Vagina (tissue), 2 donors: ENCODE measurements at regions not wholly inside any gene's neighbourhood (a gene's known extent, or its start where the extent isn't known, plus 50 kb on each side); places are given as distances from the start of the nearest gene placed in this dataset.

Experiments
- CTCF ChIP-seq, 3 experiments: fragments of 450-650 bp in 2 of 3; fragments of 200-600 bp in 1 of 3; sonication (generic) in 1 of 3; IDR thresholded peaks; one replicate each; pipeline ENCODE4 v1.5.1; 2017 to 2019; ENCODE audit warnings: antibody characterized with exemption in 3 of 3, mild to moderate bottlenecking in 2 of 3, moderate library complexity in 2 of 3
- POLR2AphosphoS5 ChIP-seq, 2 donors: sonication (generic); formaldehyde crosslinking; IDR thresholded peaks; one replicate each; pipeline ENCODE4 v1.9.0; 2017; ENCODE audit warnings: antibody characterized with exemption in 2 of 2, mild to moderate bottlenecking in 2 of 2, low read depth in 1 of 2; ENCODE audit not compliant: insufficient read depth in 1 of 2

- TF ChIP-seq CTCF (IDR thresholded peaks at IDR 0.05) (no peak), POLR2AphosphoS5 (IDR thresholded peaks at IDR 0.05; ENCODE audit: insufficient read depth in 1 of 2, low read depth in 1 of 2) (no peak)
These were observed 123.8 kb downstream of the LACC1 start for GRCh38 chr13:44003481-44003880.
